ENCODE measurements at regions not wholly inside any gene's neighbourhood (a gene's known extent, or its start where the extent isn't known, plus 50 kb on each side); places are given as distances from the start of the nearest gene placed in this dataset.

DNA sequence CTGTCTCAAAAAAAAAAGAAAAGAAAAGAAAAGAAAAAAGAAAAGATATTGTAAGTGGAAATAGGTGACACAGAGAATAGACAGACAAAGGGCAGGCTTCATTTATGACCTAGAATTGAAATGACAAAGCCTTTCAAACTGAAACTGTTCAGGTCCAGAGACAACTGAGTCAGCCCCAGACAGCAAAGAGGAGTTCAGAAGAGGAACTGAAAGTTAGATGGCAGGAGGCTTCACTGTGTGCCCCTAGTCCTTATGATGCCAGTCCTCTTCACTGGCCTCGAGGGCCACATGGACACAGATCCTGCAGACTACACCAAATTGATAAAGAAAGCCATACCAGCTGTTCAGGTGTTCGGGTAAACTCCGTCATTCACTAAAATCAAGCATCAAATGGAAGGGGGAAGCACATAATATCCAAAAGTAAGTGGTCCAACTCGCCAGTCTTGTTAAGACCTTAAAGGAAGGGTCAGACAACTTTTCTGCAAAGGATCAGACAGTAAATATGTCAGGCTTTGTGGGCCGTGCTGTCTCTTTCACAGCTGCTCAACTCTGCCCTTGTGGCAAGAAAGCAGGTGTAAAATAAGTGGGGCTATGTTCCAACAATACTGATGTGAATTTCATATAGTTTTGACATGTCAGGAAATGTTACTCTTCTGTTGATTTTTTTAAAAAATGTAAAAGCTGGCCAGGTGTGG lies 231.9 kb upstream of the MGAT5 start:
- intact Hi-C loops (cut with DNase I) = no loop called here
- H3K4me1 ChIP-seq = no peaks in the 10 kb centered on the region
- no peaks in the 10 kb centered on the region for H3K9me3 ChIP-seq
- TF ChIP-seq, protein P1, sequence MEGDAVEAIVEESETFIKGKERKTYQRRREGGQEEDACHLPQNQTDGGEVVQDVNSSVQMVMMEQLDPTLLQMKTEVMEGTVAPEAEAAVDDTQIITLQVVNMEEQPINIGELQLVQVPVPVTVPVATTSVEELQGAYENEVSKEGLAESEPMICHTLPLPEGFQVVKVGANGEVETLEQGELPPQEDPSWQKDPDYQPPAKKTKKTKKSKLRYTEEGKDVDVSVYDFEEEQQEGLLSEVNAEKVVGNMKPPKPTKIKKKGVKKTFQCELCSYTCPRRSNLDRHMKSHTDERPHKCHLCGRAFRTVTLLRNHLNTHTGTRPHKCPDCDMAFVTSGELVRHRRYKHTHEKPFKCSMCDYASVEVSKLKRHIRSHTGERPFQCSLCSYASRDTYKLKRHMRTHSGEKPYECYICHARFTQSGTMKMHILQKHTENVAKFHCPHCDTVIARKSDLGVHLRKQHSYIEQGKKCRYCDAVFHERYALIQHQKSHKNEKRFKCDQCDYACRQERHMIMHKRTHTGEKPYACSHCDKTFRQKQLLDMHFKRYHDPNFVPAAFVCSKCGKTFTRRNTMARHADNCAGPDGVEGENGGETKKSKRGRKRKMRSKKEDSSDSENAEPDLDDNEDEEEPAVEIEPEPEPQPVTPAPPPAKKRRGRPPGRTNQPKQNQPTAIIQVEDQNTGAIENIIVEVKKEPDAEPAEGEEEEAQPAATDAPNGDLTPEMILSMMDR (IDR thresholded peaks at IDR 0.05) = no peak
- DNase-seq (no peak), ATAC-seq (no peak)
- H3K36me3 ChIP-seq (ENCODE audit: insufficient read depth in 1 of 2, low read depth in 1 of 2) = no peaks in the 10 kb centered on the region
- 80 to 85% (median 84%) methylated on average over 5 of the region's 5 CpGs for WGBS, 3 donors
- no peak overlapping the region for H3K27ac ChIP-seq
- H3K4me3 ChIP-seq = no peak overlapping the region
- H3K27me3 ChIP-seq (ENCODE audit: insufficient read depth in 3 of 3, low read length in 2 of 3) = peaks cover 0 to 9% (median 0%) of the 10 kb centered on the region in 3 donors

DNA sequence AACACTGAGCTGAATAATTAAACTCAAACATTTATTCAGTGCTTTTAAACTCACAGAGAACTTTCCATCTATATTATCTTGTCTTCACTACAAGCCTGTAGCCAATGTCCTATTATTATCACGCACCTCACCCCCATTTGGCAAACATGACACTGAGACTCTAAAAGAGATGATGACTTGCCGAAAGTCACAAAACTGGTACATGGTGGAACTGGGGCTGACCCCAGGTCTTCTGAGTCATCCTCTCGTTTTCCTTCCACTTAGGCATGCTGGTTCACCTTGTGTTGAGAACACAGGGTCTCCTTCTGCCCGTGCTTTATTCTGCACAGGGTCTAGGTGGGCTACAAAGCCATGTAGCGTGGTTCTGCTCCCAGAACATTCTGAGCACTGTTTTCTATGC lies 230.0 kb upstream of the MGAT5 start:
- intact Hi-C loops (cut with DNase I) = no loop called here
- 87 to 90% (median 88%) methylated on average over 5 of the region's 5 CpGs for WGBS, 3 donors

GRCh38 chr2:134027980-134028379 lies 225.9 kb upstream of the MGAT5 start:
- no peaks in the 10 kb centered on the region for H3K36me3 ChIP-seq (ENCODE audit: insufficient read depth in 1 of 2, low read depth in 1 of 2)
- TF ChIP-seq, protein P1 (IDR thresholded peaks at IDR 0.05) = no peak
- no peak for ATAC-seq
- no peaks in the 10 kb centered on the region for H3K9me3 ChIP-seq
- peak overlapping the region; percentile 32 for H3K4me3 ChIP-seq
- no peaks in the 10 kb centered on the region for H3K4me1 ChIP-seq
- peaks cover 0 to 29% (median 2%) of the 10 kb centered on the region in 3 donors for H3K27me3 ChIP-seq (ENCODE audit: insufficient read depth in 3 of 3, low read length in 2 of 3)
- no peak overlapping the region for H3K27ac ChIP-seq
- DNase-seq = peak; percentile 29 to 54
- 25 to 37% (median 31%) methylated on average over 21 of the region's 21 CpGs for WGBS, 3 donors
- intact Hi-C loops (cut with DNase I) = no loop called here

More for the DNA sequence above, 230.0 kb upstream of the MGAT5 start:
- Histone ChIP-seq H3K4me1 (no peaks in the 10 kb centered on the region), H3K9me3 (no peaks in the 10 kb centered on the region), H3K36me3 (ENCODE audit: insufficient read depth in 1 of 2, low read depth in 1 of 2) (no peaks in the 10 kb centered on the region), H3K27ac (no peak overlapping the region), H3K4me3 (no peak overlapping the region), H3K27me3 (ENCODE audit: insufficient read depth in 3 of 3, low read length in 2 of 3) (peaks cover 0 to 26% (median 0%) of the 10 kb centered on the region in 3 donors)
- TF ChIP-seq, protein P1 (IDR thresholded peaks at IDR 0.05) = no peak
- DNase-seq = no peak
- ATAC-seq = no peak

DNA sequence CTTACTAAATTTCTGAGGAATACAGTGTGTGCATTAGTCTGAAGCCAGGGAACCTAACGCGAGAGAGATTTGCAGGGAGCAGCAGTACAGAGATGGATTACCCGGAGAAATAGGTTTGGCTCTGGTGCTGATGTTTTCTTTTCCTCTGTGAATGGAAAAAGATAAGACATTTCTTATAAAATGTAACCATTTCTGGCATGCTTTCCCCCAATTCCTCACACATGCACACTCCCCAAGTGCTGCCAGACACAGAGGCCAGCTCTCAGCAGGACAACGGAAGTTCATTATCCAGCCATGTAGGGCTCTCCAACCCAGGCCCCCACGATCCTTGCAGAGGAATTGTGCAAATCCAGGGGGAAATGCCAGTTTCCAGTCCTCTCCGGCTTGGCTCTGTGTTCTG lies 224.5 kb upstream of the MGAT5 start:
- no peaks in the 10 kb centered on the region for H3K9me3 ChIP-seq
- DNase-seq (no peak), ATAC-seq (no peak)
- H3K27me3 ChIP-seq (ENCODE audit: insufficient read depth in 3 of 3, low read length in 2 of 3) = peaks cover 0 to 32% (median 2%) of the 10 kb centered on the region in 3 donors
- no peaks in the 10 kb centered on the region for H3K36me3 ChIP-seq (ENCODE audit: insufficient read depth in 1 of 2, low read depth in 1 of 2)
- TF ChIP-seq, protein P1 (IDR thresholded peaks at IDR 0.05) = no peak
- 45 to 53% (median 49%) methylated on average over 6 of the region's 6 CpGs for WGBS, 3 donors
- no peak overlapping the region for H3K4me3 ChIP-seq
- H3K27ac ChIP-seq = no peak overlapping the region
- intact Hi-C loops (cut with DNase I) = no loop called here
- no peaks in the 10 kb centered on the region for H3K4me1 ChIP-seq

DNA sequence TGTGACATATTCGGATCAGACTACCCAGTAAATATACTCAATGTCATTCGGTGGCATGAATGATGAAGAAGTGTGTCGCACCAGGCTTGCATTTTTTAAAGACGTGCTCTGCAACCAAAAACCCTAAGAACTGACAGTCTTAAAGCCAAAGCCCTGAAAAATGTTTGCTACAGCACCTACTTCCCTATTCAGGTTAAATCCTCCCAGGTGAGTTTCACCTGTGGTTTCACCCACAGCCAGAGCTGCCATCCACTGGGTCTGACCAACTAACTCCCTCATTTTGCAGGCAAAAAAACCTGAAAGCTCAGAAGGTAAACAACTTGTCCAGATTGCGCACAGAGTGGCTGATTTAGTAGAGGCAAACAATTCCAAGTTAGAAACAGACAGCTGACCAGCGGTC lies 222.3 kb upstream of the MGAT5 start:
- peaks cover 0 to 25% (median 2%) of the 10 kb centered on the region in 3 donors for H3K27me3 ChIP-seq (ENCODE audit: insufficient read depth in 3 of 3, low read length in 2 of 3)
- H3K4me3 ChIP-seq = no peak overlapping the region
- no peak for DNase-seq
- ATAC-seq = no peak
- 76 to 87% (median 81%) methylated on average over 6 of the region's 6 CpGs for WGBS, 3 donors
- no peaks in the 10 kb centered on the region for H3K4me1 ChIP-seq
- no peaks in the 10 kb centered on the region for H3K36me3 ChIP-seq (ENCODE audit: insufficient read depth in 1 of 2, low read depth in 1 of 2)
- no peaks in the 10 kb centered on the region for H3K9me3 ChIP-seq
- TF ChIP-seq, protein P1 (IDR thresholded peaks at IDR 0.05) = no peak
- H3K27ac ChIP-seq = no peak overlapping the region
- intact Hi-C loops (cut with DNase I) = no loop called here

All from psoas muscle (tissue), 7 donors.